ENCODE measurements at regions not wholly inside any gene's neighbourhood (a gene's known extent, or its start where the extent isn't known, plus 50 kb on each side); places are given as distances from the start of the nearest gene placed in this dataset.

DNA sequence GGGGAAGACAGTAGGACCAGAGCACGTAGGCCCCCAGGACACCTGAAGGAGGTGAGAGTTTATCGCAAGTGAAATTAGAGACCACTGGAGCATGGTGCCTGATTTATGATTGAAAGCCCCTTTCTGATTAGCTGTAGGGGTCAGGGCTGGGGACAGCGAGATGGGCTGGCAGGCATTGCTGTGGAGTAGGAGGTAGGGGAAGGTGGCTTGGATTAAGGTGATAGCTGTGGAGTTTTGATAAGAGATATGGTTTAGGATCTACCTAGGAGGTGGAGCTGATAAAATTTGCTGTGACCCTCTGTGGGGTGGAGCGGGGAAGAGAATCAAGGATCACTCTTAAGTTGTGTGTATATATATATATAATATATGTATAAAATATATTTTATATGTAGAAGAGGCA lies 157.5 kb downstream of the CD8B2 start (continued):
- TF ChIP-seq PURB (CRISPR knock-in tag; IDR thresholded peaks at IDR 0.05; ENCODE audit: low read depth) (no peak), NFIC (IDR thresholded peaks at IDR 0.05) (no peak), ZNF583 (CRISPR knock-in tag; IDR thresholded peaks at IDR 0.05) (no peak), MTA1 (IDR thresholded peaks at IDR 0.05; ENCODE audit: borderline replicate concordance) (no peak), PML (IDR thresholded peaks at IDR 0.05; ENCODE audit: low read length) (no peak), OTX1 (CRISPR knock-in tag; IDR thresholded peaks at IDR 0.05) (no peak), RFX5 (IDR thresholded peaks at IDR 0.05; ENCODE audit: low read depth, low read length) (no peak), MEF2A (IDR thresholded peaks at IDR 0.05; ENCODE audit: control insufficient read depth, low read depth, low read length) (no peak), PTRF (tag; IDR thresholded peaks at IDR 0.05) (no peak)
- TF ChIP-seq, protein P1, sequence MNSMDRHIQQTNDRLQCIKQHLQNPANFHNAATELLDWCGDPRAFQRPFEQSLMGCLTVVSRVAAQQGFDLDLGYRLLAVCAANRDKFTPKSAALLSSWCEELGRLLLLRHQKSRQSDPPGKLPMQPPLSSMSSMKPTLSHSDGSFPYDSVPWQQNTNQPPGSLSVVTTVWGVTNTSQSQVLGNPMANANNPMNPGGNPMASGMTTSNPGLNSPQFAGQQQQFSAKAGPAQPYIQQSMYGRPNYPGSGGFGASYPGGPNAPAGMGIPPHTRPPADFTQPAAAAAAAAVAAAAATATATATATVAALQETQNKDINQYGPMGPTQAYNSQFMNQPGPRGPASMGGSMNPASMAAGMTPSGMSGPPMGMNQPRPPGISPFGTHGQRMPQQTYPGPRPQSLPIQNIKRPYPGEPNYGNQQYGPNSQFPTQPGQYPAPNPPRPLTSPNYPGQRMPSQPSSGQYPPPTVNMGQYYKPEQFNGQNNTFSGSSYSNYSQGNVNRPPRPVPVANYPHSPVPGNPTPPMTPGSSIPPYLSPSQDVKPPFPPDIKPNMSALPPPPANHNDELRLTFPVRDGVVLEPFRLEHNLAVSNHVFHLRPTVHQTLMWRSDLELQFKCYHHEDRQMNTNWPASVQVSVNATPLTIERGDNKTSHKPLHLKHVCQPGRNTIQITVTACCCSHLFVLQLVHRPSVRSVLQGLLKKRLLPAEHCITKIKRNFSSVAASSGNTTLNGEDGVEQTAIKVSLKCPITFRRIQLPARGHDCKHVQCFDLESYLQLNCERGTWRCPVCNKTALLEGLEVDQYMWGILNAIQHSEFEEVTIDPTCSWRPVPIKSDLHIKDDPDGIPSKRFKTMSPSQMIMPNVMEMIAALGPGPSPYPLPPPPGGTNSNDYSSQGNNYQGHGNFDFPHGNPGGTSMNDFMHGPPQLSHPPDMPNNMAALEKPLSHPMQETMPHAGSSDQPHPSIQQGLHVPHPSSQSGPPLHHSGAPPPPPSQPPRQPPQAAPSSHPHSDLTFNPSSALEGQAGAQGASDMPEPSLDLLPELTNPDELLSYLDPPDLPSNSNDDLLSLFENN (IDR thresholded peaks at IDR 0.05; ENCODE audit: low read depth in 2 of 2, low read length in 2 of 2), result no peak
- TF ChIP-seq, protein P2, sequence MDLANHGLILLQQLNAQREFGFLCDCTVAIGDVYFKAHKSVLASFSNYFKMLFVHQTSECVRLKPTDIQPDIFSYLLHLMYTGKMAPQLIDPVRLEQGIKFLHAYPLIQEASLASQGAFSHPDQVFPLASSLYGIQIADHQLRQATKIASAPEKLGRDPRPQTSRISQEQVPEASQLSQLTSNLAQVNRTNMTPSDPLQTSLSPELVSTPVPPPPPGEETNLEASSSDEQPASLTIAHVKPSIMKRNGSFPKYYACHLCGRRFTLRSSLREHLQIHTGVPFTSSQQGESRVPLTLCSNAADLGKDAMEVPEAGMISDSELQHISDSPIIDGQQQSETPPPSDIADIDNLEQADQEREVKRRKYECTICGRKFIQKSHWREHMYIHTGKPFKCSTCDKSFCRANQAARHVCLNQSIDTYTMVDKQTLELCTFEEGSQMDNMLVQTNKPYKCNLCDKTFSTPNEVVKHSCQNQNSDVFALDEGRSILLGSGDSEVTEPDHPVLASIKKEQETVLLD (IDR thresholded peaks at IDR 0.05), result no peak
- TF ChIP-seq, protein P3, sequence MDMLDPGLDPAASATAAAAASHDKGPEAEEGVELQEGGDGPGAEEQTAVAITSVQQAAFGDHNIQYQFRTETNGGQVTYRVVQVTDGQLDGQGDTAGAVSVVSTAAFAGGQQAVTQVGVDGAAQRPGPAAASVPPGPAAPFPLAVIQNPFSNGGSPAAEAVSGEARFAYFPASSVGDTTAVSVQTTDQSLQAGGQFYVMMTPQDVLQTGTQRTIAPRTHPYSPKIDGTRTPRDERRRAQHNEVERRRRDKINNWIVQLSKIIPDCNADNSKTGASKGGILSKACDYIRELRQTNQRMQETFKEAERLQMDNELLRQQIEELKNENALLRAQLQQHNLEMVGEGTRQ (CRISPR knock-in tag; IDR thresholded peaks at IDR 0.05), result no peak

All from K562 (cell line).